Stimulated activated CD4-positive, alpha-beta T cell treated with anti-CD3 and anti-CD28 coated beads, Interleukin-1b, Interleukin-23, amount 100 ng/mL, for 4 hours (primary cell): ENCODE measurements at regions not wholly inside any gene's neighbourhood (a gene's known extent, or its start where the extent isn't known, plus 50 kb on each side); places are given as distances from the start of the nearest gene placed in this dataset.
A peak's percentile ranks its signal among the peaks of the same experiment; 100 is the strongest.

Source experiments
- DNase-seq, 2 donors: peaks; one replicate each; pipeline ENCODE4 v3.0.0-alpha.2; 2020; ENCODE audit warnings: low read depth in 2 of 2

GRCh38 chr12:39240587-39240986 is 202.3 kb downstream of the KIF21A start:
- no peak for DNase-seq

DNA sequence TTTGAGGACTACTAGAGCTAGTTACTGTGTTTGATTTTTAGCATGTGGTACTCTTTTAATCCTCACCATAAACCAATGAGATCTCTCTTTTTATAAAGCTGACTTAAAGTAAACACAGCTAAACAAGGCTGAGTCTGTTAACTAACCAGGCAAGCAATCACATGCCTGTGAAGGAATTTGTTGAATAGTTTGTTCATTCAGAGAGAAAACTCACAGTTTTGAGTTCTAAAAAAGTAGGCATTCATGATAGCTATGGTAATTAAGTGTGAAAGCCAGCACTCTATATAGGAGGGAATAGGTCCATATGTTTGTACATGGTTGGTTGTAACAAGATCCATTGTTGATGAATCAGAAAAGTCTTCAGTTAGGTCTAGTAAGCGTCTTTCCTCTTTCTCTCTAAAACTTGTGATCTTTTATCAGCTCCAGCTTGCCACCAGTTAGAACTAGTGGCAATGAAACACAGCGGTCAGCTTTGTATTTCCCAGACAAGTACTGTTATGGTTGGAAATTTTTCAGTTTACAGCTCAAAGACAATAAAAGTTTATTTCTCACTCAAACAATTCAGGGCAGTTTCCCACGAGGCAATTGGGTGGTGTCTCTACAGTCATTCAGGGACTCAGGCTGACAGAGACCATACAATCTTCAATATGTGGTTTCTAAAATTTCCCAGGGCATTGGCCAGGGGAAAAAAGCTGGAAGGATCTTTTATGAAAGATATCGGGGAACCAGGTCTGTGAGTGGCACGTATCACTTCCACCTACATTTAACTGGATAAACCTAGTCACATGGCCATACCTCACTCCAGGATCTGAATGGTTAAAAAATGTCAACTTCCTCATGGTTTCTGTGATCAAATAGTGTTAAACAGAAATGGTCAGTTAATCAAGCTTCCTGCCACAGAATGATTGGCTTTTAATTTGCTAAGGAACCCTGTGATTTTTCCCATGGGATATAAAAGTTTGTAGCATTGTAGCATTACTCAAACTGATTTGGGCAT is 203.1 kb downstream of the KIF21A start:
- no peak for DNase-seq

DNA sequence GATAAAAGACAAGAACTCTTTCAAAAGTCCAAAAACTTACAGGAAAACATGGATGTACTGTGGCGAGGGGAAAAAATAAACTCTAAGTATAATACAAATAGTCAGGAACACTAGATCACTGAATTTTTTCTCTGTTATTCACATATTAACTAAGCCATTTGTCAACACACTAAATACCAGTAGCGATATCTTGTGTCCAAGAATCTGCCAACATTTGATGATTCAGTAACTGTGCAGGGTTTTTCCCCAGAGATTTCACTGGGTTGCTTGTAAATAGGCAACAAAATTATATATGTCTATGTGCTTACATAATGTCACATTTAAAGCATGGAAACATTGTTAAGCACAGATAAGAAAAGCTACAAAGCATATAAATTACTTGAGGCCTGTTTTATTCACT is 205.9 kb downstream of the KIF21A start:
- DNase-seq, result no peak

GRCh38 chr12:39235990-39236767 is 206.7 kb downstream of the KIF21A start:
- no peak for DNase-seq

- no peak for DNase-seq
Measured at GRCh38 chr12:39230086-39230485, 212.8 kb downstream of the KIF21A start.

DNA sequence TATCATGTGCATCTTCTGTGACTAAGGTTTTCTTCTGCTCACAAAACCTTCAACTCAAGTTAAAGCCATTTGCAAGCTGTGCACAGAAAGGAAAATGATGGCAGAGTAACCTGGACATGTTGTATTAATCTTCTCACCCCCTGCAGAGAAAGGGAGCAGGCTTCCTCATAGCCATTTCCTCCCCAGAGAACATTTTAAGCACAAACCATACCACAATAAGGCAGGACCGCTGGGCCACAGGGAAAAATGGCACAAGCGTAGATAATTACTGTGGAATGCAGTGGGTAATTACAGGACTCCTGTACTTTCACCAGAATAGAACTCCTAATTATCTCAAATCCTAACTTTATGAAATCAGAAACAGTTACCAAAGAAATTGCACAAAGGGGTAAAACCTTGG is 215.7 kb downstream of the KIF21A start:
- no peak for DNase-seq

GRCh38 chr12:39224971-39225370 is 217.9 kb downstream of the KIF21A start:
- no peak for DNase-seq

GRCh38 chr12:39205969-39206368 is 237.0 kb downstream of the KIF21A start:
- DNase-seq, result no peak

DNA sequence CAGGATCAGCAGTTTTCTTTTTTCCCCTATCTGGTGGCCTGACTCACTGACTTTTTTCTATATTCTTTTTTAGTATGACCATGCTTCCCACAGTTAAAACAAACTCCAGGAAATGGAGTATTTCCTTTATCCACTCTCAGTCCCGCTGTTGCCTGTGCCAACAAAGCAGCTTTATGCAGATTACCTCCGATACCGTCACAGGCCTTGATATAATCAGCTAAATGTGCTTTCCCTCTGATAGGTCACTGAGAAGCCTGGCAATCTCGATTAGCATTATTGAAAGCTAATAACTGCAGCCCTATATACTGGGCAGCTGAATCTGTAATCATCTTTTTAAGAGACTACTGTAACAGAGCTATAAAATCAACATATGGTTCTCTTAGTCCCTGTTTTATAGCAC is 243.6 kb downstream of the KIF21A start:
- DNase-seq, result no peak

GRCh38 chr12:39188689-39189088 is 254.2 kb downstream of the KIF21A start:
- no peak for DNase-seq

DNA sequence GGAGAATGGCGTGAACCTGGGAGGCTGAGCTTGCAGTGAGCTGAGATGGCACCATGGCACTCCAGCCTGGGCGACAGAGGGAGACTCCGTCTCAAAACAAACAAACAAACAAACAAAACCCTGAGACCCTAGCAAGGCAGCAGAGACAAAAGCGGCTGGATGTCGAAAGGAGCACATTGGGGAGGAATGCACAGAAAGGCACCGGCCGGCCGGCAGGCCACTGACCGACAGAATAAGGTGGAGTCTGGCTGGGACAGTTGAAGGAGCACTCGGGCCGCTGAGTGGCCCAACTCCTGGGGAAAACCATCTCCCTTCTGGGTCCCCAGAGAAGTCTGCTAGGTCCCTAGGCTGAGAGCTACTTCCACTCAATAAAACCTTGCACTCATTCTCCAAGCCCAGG is 256.2 kb downstream of the KIF21A start:
- DNase-seq, result no peak

DNA sequence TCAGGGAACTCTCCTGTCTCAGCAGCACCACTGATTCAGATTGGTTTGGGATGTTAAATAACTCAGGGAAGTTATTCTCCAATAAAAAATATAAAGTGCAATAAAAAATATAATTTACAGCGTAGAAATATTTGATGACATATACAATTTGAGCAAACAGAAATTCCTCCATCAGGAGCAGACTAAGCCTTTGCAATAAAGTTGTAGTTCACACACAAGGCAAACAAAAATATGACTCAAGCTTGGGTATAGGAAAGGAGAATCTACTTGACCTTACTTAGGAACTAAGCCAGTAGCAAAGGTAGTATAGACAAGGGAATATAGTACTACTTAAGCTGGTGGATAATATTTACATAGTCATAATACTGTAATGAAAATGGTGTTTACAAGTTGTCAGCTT is 264.1 kb downstream of the KIF21A start:
- no peak for DNase-seq

DNA sequence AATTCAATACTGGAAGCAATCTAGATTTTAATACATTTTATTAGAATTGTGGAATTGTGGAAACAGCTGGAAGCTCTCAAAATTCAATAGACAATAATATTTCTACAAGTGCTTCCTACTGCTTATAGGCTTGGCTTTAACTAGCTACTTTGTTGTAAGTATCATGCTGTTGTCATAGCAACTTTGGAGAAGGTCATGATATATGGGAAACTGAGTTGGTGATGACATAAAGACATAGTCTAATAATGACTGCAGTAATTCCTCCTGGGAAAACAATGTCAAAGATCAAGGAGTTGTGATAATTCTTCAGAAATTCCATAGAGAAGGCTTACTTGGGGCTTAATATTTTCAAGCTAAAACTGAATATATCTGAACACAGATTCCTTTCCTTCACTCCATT is 266.6 kb downstream of the KIF21A start:
- no peak for DNase-seq

GRCh38 chr12:39173726-39174125 is 268.3 kb upstream of the CPNE8 start:
- no peak for DNase-seq

DNA sequence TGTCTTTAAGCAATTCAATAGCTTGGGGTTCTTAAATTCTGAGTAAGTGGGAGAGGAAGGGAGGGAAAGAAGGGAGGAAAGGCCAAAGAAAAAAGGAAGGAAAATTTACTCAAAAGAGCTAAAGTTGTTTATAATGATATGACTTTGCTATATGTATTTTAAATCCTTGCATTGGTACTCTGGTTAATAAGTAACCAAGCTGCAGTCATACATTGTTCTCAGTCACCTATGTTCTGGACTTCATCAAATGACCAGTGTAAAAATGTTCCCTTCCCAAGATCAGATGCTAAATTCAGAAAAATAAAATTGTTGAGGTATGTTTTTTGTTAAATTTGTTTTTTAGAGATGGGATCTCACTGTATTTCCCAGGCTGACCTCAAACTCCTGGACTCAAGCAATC is 259.9 kb upstream of the CPNE8 start:
- no peak for DNase-seq

- no peak for DNase-seq
Measured at GRCh38 chr12:39161465-39162085, 256.2 kb upstream of the CPNE8 start.

DNA sequence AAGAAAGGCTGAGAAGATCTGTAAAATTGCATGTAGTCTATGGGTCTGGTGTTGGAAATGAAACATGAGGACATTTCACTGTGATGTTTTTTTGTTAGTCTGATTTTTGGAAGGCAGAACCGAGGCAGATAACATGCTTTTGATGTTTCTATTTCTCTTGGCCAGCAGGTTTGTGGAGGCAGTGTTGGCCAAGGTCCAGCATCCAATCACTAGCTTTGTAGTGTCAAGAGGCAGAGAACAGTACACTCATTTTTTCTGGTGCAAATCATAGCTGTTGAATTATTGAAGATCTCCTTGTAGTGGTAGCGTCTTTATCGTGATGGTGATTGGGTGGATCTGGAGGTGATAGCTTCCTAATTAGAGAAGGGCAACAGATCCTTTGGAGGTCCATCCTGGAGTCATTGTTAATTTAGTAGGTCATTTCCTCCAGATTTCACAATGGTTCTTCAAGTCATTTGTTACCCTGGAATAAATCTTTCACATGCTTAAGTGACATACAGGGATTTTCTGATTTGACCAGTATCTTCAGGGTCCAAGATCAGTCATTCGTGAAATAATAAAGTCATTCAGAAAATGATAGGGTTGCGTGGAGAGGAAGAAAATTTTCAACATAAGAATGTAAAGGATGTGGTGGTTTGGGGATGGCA is 252.4 kb upstream of the CPNE8 start:
- no peak for DNase-seq

DNA sequence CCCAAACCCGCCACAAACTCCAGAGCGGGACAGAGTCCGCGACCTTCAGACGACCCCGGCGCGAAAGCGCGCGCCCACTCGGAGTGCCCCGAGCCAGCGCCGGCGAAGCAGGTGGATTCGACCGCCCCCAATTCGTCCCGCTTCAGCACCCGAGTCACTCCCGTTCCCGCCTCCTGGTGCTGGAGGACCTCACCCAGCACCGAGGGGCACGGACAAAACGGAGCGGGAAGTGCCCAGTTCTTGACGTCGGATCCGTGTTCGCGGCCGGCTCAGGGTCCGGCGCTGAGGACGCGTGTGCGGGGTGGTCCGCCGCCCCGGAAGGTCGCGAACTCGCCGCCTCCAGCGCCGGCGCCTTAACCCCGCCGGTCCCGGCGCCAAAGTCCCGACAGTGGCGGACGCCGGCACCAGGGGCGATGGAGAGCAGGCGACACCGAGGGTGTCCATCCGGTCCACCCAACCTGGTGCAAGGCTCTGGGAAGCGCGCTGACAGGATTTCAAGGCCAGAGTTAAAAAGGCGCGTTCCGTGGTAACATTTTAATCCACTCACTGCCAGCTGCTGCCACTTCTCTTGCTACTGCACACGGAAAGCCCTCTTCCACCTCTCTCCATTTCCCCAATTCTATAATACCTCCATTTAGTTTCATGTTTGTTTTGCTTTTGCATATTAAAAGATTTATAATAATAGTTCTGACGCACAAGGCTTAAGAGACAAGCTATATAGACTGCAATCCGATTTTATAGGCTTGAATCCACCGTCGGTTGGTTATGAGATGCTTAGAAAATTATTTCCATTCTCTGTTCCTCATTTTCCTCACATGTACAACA is 240.0 kb upstream of the CPNE8 start:
- DNase-seq, result peak in 1 of 2 donors; percentile 9

DNA sequence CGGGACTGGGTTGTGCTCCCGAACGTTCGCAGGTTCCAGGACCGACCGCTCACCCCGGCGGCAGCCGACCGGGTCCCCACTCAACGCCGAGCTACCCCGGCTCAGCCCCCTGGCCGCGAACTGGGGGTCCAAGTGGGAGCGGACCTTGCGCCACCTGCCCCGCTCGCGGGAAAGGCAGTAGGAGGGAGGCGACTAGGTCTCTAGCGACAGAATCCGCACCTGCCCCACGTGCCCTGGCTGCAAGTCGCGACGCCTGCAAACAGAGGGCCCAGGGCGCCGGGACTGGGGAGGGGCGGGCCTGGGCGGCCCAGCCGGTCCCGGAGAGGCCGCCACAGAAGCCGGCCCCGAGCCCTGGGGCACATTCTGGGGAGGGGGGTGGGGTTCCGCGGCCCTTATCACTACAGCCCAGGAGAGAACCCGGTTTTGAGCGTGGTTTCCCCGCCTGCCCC is 239.2 kb upstream of the CPNE8 start:
- DNase-seq, result no peak

DNA sequence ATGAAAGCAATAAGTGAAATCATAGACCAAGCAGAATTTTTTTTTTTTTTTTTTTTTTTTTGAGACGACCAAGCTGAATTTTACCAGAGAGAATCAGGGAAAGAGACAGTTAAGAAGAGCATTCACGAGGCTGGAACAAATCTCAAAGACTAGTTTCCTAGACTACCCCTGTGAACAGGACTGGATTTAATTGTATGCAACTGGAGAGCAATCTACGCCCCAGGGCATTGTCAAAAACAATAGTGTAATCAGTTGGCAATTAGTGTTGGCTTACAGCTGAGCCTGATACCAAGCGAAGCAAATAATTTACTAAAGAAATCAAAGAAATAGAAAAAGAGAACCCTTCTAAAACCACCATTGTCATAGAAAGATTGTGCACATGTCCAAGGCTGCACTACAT is 232.9 kb upstream of the CPNE8 start:
- DNase-seq, result no peak

DNA sequence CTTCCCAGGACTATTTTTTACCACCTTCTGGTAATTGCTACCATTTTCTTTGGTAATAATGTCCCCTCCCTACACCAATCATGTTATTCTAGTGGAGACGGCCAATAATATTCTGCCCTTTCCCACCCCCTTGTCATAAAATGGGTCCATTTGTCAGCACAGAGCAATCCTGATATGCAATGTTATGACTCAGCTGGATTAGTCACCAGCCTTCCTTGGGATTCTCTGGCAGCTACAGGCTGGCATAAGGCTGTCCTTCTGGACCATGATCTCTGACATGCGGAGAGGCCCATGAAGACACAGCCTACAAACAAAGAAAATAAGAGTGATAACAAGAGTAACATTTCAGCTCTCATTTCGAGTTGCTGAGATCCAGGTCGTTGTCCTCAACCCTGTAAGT is 222.0 kb upstream of the CPNE8 start:
- DNase-seq, result no peak
